ENCODE measurements at regions not wholly inside any gene's neighbourhood (a gene's known extent, or its start where the extent isn't known, plus 50 kb on each side); places are given as distances from the start of the nearest gene placed in this dataset.

DNA sequence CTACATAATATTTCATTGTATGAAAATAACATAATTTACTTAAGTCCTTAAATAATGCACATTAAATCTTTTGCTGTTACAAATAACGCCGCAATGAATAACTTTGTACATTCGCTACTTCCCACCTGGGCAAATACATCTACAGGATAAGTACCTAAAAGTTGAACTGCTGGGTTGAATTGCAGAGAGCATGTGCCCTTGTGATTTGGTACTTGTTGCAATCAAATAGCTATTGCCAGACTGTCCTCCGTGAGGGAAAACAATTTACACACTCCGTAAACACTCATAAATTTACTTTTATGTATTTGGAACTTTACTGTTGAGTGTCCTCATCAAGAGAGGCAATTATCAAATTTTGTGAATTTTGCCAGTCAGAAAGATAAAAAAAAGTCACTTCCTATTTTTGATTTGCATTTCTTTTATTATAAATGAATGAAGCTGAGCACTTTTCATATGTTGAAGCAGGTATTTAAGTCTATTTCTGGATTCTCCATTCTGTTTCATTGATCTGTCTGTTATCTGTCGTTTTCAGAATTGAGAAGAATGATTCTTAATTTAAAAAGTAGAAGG is 140.8 kb upstream of the SERTAD2 start:
- DNase-seq (ENCODE audit: low read depth, low spot score): no peak
- Histone ChIP-seq H3K27me3 (ENCODE audit: insufficient read depth, insufficient read length) (no peaks in the 10 kb centered on the region), H3K4me1 (ENCODE audit: insufficient read depth, insufficient read length) (no peaks in the 10 kb centered on the region), H3K9ac (ENCODE audit: insufficient read length, low read depth) (no peak overlapping the region), H3K9me3 (ENCODE audit: insufficient read depth, low read length) (no peaks in the 10 kb centered on the region), H3K4me3 (ENCODE audit: insufficient read length, low read depth) (no peak overlapping the region), H3K36me3 (ENCODE audit: insufficient read depth, insufficient read length, low read length) (no peaks in the 10 kb centered on the region)
- TF ChIP-seq ZNF274 (IDR thresholded peaks at IDR 0.05; ENCODE audit: low read depth, low read length) (no peak), YY1 (IDR thresholded peaks at IDR 0.05; ENCODE audit: insufficient read depth, insufficient read length) (no peak), SUZ12 (IDR thresholded peaks at IDR 0.05; ENCODE audit: extremely low read depth, insufficient read depth, insufficient read length) (no peak)

DNA sequence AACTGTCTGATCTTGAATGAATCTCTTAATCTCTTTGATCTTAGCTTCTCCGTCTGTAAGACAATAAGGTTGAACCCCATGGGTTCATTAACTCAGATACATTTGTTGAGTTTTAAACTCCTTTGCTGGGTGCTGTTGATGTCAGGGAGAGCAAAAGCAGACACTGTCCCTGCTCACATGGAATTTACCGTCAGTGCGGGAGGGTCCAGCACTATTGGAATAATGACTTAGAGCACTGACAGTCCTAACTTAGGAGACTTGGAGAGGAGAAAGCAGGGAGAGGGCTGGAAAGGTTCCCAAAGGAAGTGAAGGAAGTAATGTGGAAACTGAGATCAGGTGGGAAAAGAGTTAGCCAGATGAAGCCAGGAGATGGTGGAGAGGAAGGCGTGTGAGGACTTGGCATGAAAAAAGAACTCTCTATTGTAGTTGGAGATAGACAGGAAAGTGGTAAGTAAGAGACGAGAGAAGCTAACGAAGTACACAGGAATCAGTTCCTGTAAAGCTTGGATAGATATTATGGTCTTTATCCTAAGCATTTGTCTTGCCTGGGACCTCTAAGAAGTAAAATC is 141.4 kb upstream of the SERTAD2 start:
- DNase-seq (ENCODE audit: low read depth, low spot score): no peak
- H3K4me1 ChIP-seq (ENCODE audit: insufficient read depth, insufficient read length): no peaks in the 10 kb centered on the region
- no peak overlapping the region for H3K4me3 ChIP-seq (ENCODE audit: insufficient read length, low read depth)
- H3K27me3 ChIP-seq (ENCODE audit: insufficient read depth, insufficient read length): no peaks in the 10 kb centered on the region
- no peaks in the 10 kb centered on the region for H3K36me3 ChIP-seq (ENCODE audit: insufficient read depth, insufficient read length, low read length)
- TF ChIP-seq SUZ12 (IDR thresholded peaks at IDR 0.05; ENCODE audit: extremely low read depth, insufficient read depth, insufficient read length): no peak
- no peak for TF ChIP-seq ZNF274 (IDR thresholded peaks at IDR 0.05; ENCODE audit: low read depth, low read length)
- TF ChIP-seq YY1 (IDR thresholded peaks at IDR 0.05; ENCODE audit: insufficient read depth, insufficient read length): no peak
- no peaks in the 10 kb centered on the region for H3K9me3 ChIP-seq (ENCODE audit: insufficient read depth, low read length)
- H3K9ac ChIP-seq (ENCODE audit: insufficient read length, low read depth): no peak overlapping the region

DNA sequence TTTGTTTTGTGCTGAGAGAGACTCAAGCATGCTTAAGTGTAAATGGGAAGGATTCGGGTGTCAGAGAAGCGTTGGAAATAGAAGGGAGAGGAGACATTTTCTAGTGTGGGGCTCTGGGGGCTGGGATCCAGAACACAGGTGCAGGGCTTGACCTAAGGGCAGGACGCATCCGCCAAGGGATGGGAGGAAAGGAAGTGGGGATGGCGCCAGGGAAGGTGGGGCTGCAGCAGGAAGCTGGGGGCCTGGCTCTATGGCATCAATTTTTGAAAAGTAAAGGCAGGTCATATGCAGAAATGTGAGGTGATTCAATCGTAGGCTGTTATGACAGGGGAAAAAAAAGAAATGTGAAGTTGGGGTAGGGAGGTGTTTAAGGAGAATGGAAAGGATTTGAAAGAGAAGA is 143.2 kb upstream of the SERTAD2 start:
- DNase-seq (ENCODE audit: low read depth, low spot score): no peak
- no peak overlapping the region for H3K9ac ChIP-seq (ENCODE audit: insufficient read length, low read depth)
- H3K4me1 ChIP-seq (ENCODE audit: insufficient read depth, insufficient read length): no peaks in the 10 kb centered on the region

DNA sequence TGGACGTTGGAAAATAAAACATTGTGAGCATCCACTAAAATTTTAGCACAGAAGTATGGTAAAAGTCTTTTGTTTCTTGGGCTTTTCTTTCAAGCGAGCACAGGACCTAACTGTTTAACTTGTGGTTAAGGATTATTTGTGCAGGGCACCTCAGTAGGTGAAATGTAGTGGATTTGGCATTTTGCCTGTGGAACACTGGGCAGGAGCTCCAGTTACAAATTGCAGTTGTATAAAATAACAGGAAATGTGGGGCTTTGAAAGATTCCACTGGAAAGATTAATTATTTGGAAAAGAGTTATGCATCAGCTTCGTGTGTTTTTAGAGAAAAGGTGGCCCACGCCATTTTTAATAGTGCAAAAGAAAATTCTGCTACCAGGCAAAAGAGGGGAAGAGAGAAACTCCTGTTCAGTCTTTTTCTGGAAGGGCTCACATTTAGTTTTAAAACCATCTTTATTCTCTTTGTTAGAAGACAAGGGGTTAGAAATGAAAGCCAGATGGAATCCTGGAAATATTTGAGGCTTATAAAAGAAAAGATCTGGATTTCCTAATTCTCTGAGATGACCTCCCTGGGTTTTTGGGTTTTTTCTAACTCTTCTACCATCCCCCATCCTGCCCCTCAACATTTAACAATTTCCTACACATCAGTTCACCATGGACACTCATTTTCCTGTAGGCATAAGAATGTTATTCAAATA is 144.3 kb upstream of the SERTAD2 start:
- no peaks in the 10 kb centered on the region for H3K9me3 ChIP-seq (ENCODE audit: insufficient read depth, low read length)
- TF ChIP-seq YY1 (IDR thresholded peaks at IDR 0.05; ENCODE audit: insufficient read depth, insufficient read length) (no peak), ZNF274 (IDR thresholded peaks at IDR 0.05; ENCODE audit: low read depth, low read length) (no peak), SUZ12 (IDR thresholded peaks at IDR 0.05; ENCODE audit: extremely low read depth, insufficient read depth, insufficient read length) (no peak)
- H3K27me3 ChIP-seq (ENCODE audit: insufficient read depth, insufficient read length): no peaks in the 10 kb centered on the region
- no peak overlapping the region for H3K4me3 ChIP-seq (ENCODE audit: insufficient read length, low read depth)
- DNase-seq (ENCODE audit: low read depth, low spot score): no peak
- no peak overlapping the region for H3K9ac ChIP-seq (ENCODE audit: insufficient read length, low read depth)
- H3K4me1 ChIP-seq (ENCODE audit: insufficient read depth, insufficient read length): no peaks in the 10 kb centered on the region
- no peaks in the 10 kb centered on the region for H3K36me3 ChIP-seq (ENCODE audit: insufficient read depth, insufficient read length, low read length)

More for the DNA sequence above, 143.2 kb upstream of the SERTAD2 start:
- H3K36me3 ChIP-seq (ENCODE audit: insufficient read depth, insufficient read length, low read length): no peaks in the 10 kb centered on the region
- no peak for TF ChIP-seq SUZ12 (IDR thresholded peaks at IDR 0.05; ENCODE audit: extremely low read depth, insufficient read depth, insufficient read length)
- no peak for TF ChIP-seq YY1 (IDR thresholded peaks at IDR 0.05; ENCODE audit: insufficient read depth, insufficient read length)
- TF ChIP-seq ZNF274 (IDR thresholded peaks at IDR 0.05; ENCODE audit: low read depth, low read length): no peak
- no peaks in the 10 kb centered on the region for H3K27me3 ChIP-seq (ENCODE audit: insufficient read depth, insufficient read length)
- H3K4me3 ChIP-seq (ENCODE audit: insufficient read length, low read depth): no peak overlapping the region
- no peaks in the 10 kb centered on the region for H3K9me3 ChIP-seq (ENCODE audit: insufficient read depth, low read length)

DNA sequence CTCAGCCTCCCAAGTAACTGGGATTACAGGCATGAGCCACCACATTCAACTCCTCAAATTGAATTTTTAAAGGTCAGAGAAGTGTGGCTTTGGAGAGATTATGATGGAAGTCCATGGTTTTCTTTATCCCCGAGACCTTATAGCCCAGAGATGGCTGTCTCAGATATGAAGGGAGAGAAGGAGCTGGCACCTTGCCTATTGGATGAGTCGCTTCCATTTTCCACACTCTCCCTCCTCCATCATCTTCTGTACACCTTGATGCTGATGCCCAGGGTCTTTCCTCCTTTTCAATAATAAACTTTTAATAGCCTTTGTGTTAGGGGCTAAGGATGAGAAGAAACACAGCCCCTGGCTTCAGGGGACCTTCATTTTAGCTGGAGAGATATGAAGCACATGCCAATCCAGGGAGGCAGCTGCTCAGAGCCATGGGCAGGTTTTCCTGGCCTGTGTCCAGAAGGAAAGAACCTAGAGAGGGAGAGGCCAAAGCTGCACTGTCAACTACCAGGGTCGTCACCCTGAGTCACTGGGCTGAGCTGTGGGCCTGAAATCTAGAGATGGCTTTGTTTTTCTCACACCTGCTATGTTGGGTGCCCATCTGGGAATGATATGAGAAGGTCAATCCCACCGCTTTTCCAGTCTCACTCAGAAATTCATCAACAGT is 146.0 kb upstream of the SERTAD2 start:
- H3K4me1 ChIP-seq (ENCODE audit: insufficient read depth, insufficient read length): no peaks in the 10 kb centered on the region
- DNase-seq (ENCODE audit: low read depth, low spot score): no peak
- no peaks in the 10 kb centered on the region for H3K36me3 ChIP-seq (ENCODE audit: insufficient read depth, insufficient read length, low read length)
- no peaks in the 10 kb centered on the region for H3K27me3 ChIP-seq (ENCODE audit: insufficient read depth, insufficient read length)
- TF ChIP-seq YY1 (IDR thresholded peaks at IDR 0.05; ENCODE audit: insufficient read depth, insufficient read length) (no peak), SUZ12 (IDR thresholded peaks at IDR 0.05; ENCODE audit: extremely low read depth, insufficient read depth, insufficient read length) (no peak), ZNF274 (IDR thresholded peaks at IDR 0.05; ENCODE audit: low read depth, low read length) (no peak)
- H3K4me3 ChIP-seq (ENCODE audit: insufficient read length, low read depth): no peak overlapping the region
- no peaks in the 10 kb centered on the region for H3K9me3 ChIP-seq (ENCODE audit: insufficient read depth, low read length)
- no peak overlapping the region for H3K9ac ChIP-seq (ENCODE audit: insufficient read length, low read depth)

DNA sequence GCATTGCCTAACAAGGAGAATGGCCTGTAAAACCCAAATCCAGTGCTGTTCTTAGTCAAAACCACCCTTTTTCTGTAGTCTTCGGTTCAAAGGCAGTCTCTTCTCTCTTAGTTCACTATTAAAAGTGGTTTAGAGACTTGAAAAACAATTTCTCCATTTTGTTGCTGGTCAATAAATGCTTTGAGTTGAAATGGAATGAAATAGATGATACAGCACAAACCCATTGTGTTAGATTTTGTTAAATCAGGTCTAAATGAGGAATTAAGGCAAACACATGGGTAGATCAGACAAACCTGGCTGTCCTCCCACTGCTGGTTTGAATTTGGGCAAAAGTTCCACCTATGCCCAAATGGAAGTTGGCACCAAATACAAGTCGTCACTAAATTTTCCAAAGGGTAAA is 150.1 kb upstream of the SERTAD2 start:
- H3K9me3 ChIP-seq (ENCODE audit: insufficient read depth, low read length): no peaks in the 10 kb centered on the region
- H3K4me3 ChIP-seq (ENCODE audit: insufficient read length, low read depth): no peak overlapping the region
- TF ChIP-seq ZNF274 (IDR thresholded peaks at IDR 0.05; ENCODE audit: low read depth, low read length): no peak
- DNase-seq (ENCODE audit: low read depth, low spot score): no peak
- no peaks in the 10 kb centered on the region for H3K27me3 ChIP-seq (ENCODE audit: insufficient read depth, insufficient read length)
- no peaks in the 10 kb centered on the region for H3K4me1 ChIP-seq (ENCODE audit: insufficient read depth, insufficient read length)
- no peak overlapping the region for H3K9ac ChIP-seq (ENCODE audit: insufficient read length, low read depth)
- no peaks in the 10 kb centered on the region for H3K36me3 ChIP-seq (ENCODE audit: insufficient read depth, insufficient read length, low read length)

- TF ChIP-seq YY1 (IDR thresholded peaks at IDR 0.05; ENCODE audit: insufficient read depth, insufficient read length) (no peak), SUZ12 (IDR thresholded peaks at IDR 0.05; ENCODE audit: extremely low read depth, insufficient read depth, insufficient read length) (no peak), ZNF274 (IDR thresholded peaks at IDR 0.05; ENCODE audit: low read depth, low read length) (no peak)
- no peak overlapping the region for H3K9ac ChIP-seq (ENCODE audit: insufficient read length, low read depth)
- no peaks in the 10 kb centered on the region for H3K9me3 ChIP-seq (ENCODE audit: insufficient read depth, low read length)
- no peaks in the 10 kb centered on the region for H3K4me1 ChIP-seq (ENCODE audit: insufficient read depth, insufficient read length)
- H3K27me3 ChIP-seq (ENCODE audit: insufficient read depth, insufficient read length): no peaks in the 10 kb centered on the region
- no peaks in the 10 kb centered on the region for H3K36me3 ChIP-seq (ENCODE audit: insufficient read depth, insufficient read length, low read length)
- no peak for DNase-seq (ENCODE audit: low read depth, low spot score)
- no peak overlapping the region for H3K4me3 ChIP-seq (ENCODE audit: insufficient read length, low read depth)
Observed at GRCh38 chr2:64804651-64805050, 150.9 kb upstream of the SERTAD2 start.
